C4-2B (cell line): ENCODE measurements at regions not wholly inside any gene's neighbourhood (a gene's known extent, or its start where the extent isn't known, plus 50 kb on each side); places are given as distances from the start of the nearest gene placed in this dataset.

Experiments used
- CTCF ChIP-seq: fragments of 450-650 bp; conservative IDR thresholded peaks from 2 replicates; pipeline ENCODE4 v1.5.1; 2017; ENCODE audit warnings: mild to moderate bottlenecking
- ZFX ChIP-seq: fragments of 450-650 bp; IDR thresholded peaks from 2 replicates; pipeline ENCODE4 v1.6.1; 2017

GRCh38 chr10:60531006-60531405 lies 141.3 kb upstream of the ANK3 start:
- TF ChIP-seq CTCF: no peak
- TF ChIP-seq ZFX: no peak
